ENCODE measurements at regions not wholly inside any gene's neighbourhood (a gene's known extent, or its start where the extent isn't known, plus 50 kb on each side); places are given as distances from the start of the nearest gene placed in this dataset.
"Not testable (repeated sequence)": the region's sequence is repeated elsewhere in the genome, so short reads cannot be mapped to it uniquely, and the experiment has no call there.

DNA sequence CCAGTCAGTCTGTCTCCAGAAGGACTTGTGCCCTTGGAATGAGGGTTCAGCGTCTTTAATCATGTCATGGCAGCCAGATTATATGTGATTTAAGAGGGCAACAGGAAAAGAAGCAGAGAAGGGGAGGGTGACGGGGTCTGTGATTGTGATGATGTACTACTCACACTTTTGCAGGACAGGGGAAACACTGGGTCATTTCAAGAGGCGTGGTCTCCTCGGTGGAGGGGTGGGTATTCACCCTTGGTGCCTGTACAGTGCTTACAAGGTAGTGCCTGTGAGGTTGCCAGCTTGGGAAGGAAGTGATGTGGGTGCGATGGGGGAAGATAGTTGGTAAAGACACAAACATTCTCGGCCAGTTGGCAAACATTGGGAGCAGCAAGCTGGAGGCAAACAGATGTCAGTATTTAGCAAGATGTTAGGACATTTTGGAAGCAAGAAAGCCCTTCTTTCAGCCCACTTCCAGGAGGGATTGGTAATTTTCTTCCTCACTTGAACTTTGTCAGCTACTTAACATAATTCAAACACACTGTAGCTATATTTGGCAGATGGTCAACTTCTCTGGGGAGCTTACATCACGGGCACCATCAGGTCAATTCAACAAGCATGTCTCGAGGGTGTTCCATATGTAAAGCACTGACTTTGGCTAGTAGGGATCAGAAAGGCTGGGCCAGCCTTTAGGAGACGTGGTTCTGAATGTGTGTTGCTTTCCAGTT lies 71.4 kb upstream of the ROPN1 start:
- Histone ChIP-seq H3K9me3 (no peaks in the 10 kb centered on the region), H3K27ac (peak overlapping the region in 1 of 5 donors; percentile 1), H3K4me1 (peaks cover 0 to 19% (median 9%) of the 10 kb centered on the region in 4 donors), H3K4me3 (no peak overlapping the region), H3K27me3 (no peaks in the 10 kb centered on the region), H3K36me3 (no peaks in the 10 kb centered on the region)
- intact Hi-C loops (cut with DNase I; ENCODE audit: low total_unique reads), result no loop called here
- 46 to 56% (median 50%) methylated on average over 9 of the region's 9 CpGs for WGBS, 5 donors
- DNase-seq, result peak in 1 of 2 donors; percentile 37
- no peak for TF ChIP-seq EP300 (IDR thresholded peaks at IDR 0.05)
- no peak for TF ChIP-seq POLR2AphosphoS5 (IDR thresholded peaks at IDR 0.05)
- no peak for TF ChIP-seq POLR2A (IDR thresholded peaks at IDR 0.05)
- TF ChIP-seq, protein P1, sequence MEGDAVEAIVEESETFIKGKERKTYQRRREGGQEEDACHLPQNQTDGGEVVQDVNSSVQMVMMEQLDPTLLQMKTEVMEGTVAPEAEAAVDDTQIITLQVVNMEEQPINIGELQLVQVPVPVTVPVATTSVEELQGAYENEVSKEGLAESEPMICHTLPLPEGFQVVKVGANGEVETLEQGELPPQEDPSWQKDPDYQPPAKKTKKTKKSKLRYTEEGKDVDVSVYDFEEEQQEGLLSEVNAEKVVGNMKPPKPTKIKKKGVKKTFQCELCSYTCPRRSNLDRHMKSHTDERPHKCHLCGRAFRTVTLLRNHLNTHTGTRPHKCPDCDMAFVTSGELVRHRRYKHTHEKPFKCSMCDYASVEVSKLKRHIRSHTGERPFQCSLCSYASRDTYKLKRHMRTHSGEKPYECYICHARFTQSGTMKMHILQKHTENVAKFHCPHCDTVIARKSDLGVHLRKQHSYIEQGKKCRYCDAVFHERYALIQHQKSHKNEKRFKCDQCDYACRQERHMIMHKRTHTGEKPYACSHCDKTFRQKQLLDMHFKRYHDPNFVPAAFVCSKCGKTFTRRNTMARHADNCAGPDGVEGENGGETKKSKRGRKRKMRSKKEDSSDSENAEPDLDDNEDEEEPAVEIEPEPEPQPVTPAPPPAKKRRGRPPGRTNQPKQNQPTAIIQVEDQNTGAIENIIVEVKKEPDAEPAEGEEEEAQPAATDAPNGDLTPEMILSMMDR (IDR thresholded peaks at IDR 0.05), result no peak

- Histone ChIP-seq H3K4me1 (peaks cover 0 to 19% (median 9%) of the 10 kb centered on the region in 4 donors), H3K27me3 (no peaks in the 10 kb centered on the region), H3K27ac (peak overlapping the region in 1 of 5 donors; percentile 1), H3K4me3 (no peak overlapping the region), H3K36me3 (no peaks in the 10 kb centered on the region), H3K9me3 (no peaks in the 10 kb centered on the region)
- 75 to 93% (median 86%) methylated on average over 1 of the region's 1 CpG for WGBS, 5 donors
- DNase-seq, result no peak
- no peak for TF ChIP-seq EP300 (IDR thresholded peaks at IDR 0.05)
- TF ChIP-seq, protein P1 (IDR thresholded peaks at IDR 0.05), result no peak
- intact Hi-C loops (cut with DNase I; ENCODE audit: low total_unique reads), result no loop called here
Observed at GRCh38 chr3:124064050-124064449, 72.1 kb upstream of the ROPN1 start.

GRCh38 chr3:124066543-124066942 lies 74.6 kb upstream of the ROPN1 start:
- H3K4me1 ChIP-seq, result peaks cover 0 to 23% (median 9%) of the 10 kb centered on the region in 4 donors
- H3K9me3 ChIP-seq; H3K27ac ChIP-seq; intact Hi-C loops (cut with DNase I; ENCODE audit: low total_unique reads); H3K27me3 ChIP-seq; DNase-seq; H3K4me3 ChIP-seq; H3K36me3 ChIP-seq: not testable (repeated sequence)
- WGBS, 5 donors, result 73 to 89% (median 84%) methylated on average over 3 of the region's 3 CpGs

DNA sequence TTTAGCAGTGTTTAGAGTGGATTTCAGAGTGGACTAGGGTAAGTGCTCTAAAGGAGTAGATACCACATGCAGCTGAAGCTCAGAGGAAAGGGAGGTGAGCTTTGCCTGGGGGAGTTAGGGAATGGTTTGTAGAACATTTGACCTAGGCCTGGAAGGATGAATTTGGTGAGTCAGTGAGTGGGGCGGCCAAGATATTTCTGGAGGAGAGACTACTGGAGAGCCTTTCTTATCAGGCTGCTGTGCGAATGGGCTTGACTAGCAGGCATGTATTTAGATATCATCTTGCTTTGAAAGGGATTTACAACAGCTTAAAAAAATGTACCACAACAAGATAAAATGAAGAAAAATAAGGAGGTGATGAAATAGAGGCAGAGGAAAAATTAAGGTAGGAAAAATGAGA lies 77.8 kb upstream of the ROPN1 start:
- H3K36me3 ChIP-seq; H3K9me3 ChIP-seq; H3K4me1 ChIP-seq; DNase-seq; H3K27me3 ChIP-seq; H3K27ac ChIP-seq; H3K4me3 ChIP-seq; intact Hi-C loops (cut with DNase I; ENCODE audit: low total_unique reads): not testable (repeated sequence)
- WGBS, 5 donors, result 62 to 81% (median 70%) methylated on average over 2 of the region's 2 CpGs

- H3K27me3 ChIP-seq, DNase-seq, H3K4me3 ChIP-seq, H3K27ac ChIP-seq, H3K9me3 ChIP-seq, H3K36me3 ChIP-seq: not testable (repeated sequence)
- 58 to 75% (median 63%) methylated on average over 3 of the region's 3 CpGs for WGBS, 5 donors
- H3K4me1 ChIP-seq, result peaks cover 0 to 10% (median 5%) of the 10 kb centered on the region in 4 donors
- intact Hi-C loops (cut with DNase I; ENCODE audit: low total_unique reads), result loop anchor here (5.0 kb wide), 1 partner anchor 58 kb away; no protein-coding TSS in a partner anchor
Observed at GRCh38 chr3:124075090-124075489, 83.2 kb upstream of the ROPN1 start.

DNA sequence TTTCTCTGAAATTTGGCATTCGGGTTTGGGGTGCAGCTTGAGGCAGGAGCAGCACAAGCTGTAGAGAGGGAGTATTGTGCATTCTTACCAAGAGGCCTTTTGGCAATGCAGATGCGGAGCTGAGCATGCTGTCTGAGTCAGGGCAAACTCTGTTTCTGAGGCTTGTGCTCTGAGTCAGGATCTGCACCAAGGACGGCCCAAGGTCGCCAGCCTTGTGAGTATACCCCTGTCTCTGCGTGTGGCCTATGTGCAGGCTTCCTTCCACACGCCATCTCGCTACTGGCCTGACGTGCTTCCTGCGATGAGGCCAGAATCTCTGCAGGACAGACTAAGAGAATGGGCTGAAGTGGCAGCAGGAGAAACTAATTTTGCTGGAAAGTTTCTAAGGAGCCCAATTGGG lies 83.8 kb upstream of the ROPN1 start:
- TF ChIP-seq EP300 (IDR thresholded peaks at IDR 0.05) (no peak), POLR2AphosphoS5 (IDR thresholded peaks at IDR 0.05) (no peak), POLR2A (IDR thresholded peaks at IDR 0.05) (no peak)
- TF ChIP-seq, protein P1 (IDR thresholded peaks at IDR 0.05), result no peak
- Histone ChIP-seq H3K27me3 (no peaks in the 10 kb centered on the region), H3K36me3 (no peaks in the 10 kb centered on the region), H3K4me1 (peaks cover 0 to 10% (median 5%) of the 10 kb centered on the region in 4 donors), H3K27ac (no peak overlapping the region), H3K4me3 (no peak overlapping the region), H3K9me3 (no peaks in the 10 kb centered on the region)
- no peak for DNase-seq
- intact Hi-C loops (cut with DNase I; ENCODE audit: low total_unique reads), result loop anchor here (5.0 kb wide), 1 partner anchor 58 kb away; no protein-coding TSS in a partner anchor
- WGBS, 5 donors, result 60 to 94% (median 92%) methylated on average over 7 to 9 of the region's 9 CpGs

Data from stomach (tissue), 8 donors.